Trophoblast cell (in vitro differentiated cells and primary cell): ENCODE measurements at regions not wholly inside any gene's neighbourhood (a gene's known extent, or its start where the extent isn't known, plus 50 kb on each side); places are given as distances from the start of the nearest gene placed in this dataset.
A peak's percentile ranks its signal among the peaks of the same experiment; 100 is the strongest.

Experiments used
- DNase-seq, 2 donors: peaks; one replicate each; pipeline ENCODE4 v3.0.0-alpha.2; 2016
- H2AFZ ChIP-seq: 2 replicates; pipeline ENCODE4 v1.6.1; 2013; ENCODE audit warnings: low read length, moderate library complexity, mild to moderate bottlenecking; ENCODE audit not compliant: insufficient read depth, poor library complexity
- H2AK5ac ChIP-seq: 2 replicates; pipeline ENCODE4 v1.6.1; 2013; ENCODE audit warnings: mild to moderate bottlenecking, low read length
- H2BK120ac ChIP-seq: 2 replicates; pipeline ENCODE4 v1.6.1; 2013; ENCODE audit warnings: low read length, mild to moderate bottlenecking, moderate library complexity; ENCODE audit not compliant: insufficient read depth, poor library complexity
- H2BK12ac ChIP-seq: 2 replicates; pipeline ENCODE4 v1.6.1; 2013; ENCODE audit warnings: mild to moderate bottlenecking, low read length, moderate library complexity
- H2BK5ac ChIP-seq: 2 replicates; pipeline ENCODE4 v1.6.1; 2013; ENCODE audit warnings: low read length, low read depth, moderate library complexity, mild to moderate bottlenecking; ENCODE audit not compliant: poor library complexity
- H3K14ac ChIP-seq: 2 replicates; pipeline ENCODE4 v1.6.1; 2013; ENCODE audit warnings: mild to moderate bottlenecking, low read length
- H3K18ac ChIP-seq: 2 replicates; pipeline ENCODE4 v1.6.1; 2013; ENCODE audit warnings: mild to moderate bottlenecking, low read length
- H3K23ac ChIP-seq: 2 replicates; pipeline ENCODE4 v1.6.1; 2013; ENCODE audit warnings: low read length
- H3K27ac ChIP-seq: 2 replicates; pipeline ENCODE4 v1.5.1; 2013; ENCODE audit warnings: low read depth, mild to moderate bottlenecking, inconsistent platforms, low read length, moderate library complexity
- H3K27me3 ChIP-seq: 2 replicates; pipeline ENCODE4 v1.6.1; 2013; ENCODE audit warnings: inconsistent platforms, mild to moderate bottlenecking, low read length, moderate library complexity; ENCODE audit not compliant: insufficient read depth
- H3K36me3 ChIP-seq, 2 experiments: 1 replicate in 1 of 2; 2 replicates in 1 of 2; pipeline ENCODE4 v1.6.1; 2013; ENCODE audit warnings: low read length in 2 of 2, mild to moderate bottlenecking in 2 of 2, moderate library complexity in 1 of 2; ENCODE audit not compliant: insufficient read depth in 2 of 2, control insufficient read depth in 1 of 2
- H3K4ac ChIP-seq: 2 replicates; pipeline ENCODE4 v1.6.1; 2013; ENCODE audit warnings: low read depth, mild to moderate bottlenecking, low read length, moderate library complexity
- H3K4me1 ChIP-seq, 2 experiments: 1 replicate in 1 of 2; 2 replicates in 1 of 2; pipeline ENCODE4 v1.6.1; 2013; ENCODE audit warnings: low read length in 2 of 2, mild to moderate bottlenecking in 2 of 2, moderate library complexity in 1 of 2; ENCODE audit not compliant: insufficient read depth in 2 of 2, control insufficient read depth in 1 of 2
- H3K4me2 ChIP-seq: 2 replicates; pipeline ENCODE4 v1.6.1; 2013; ENCODE audit warnings: inconsistent platforms, mild to moderate bottlenecking, low read length, moderate library complexity
- H3K4me3 ChIP-seq: 2 replicates; pipeline ENCODE4 v1.5.1; 2013; ENCODE audit warnings: mild to moderate bottlenecking, low read depth, low read length, inconsistent platforms
- H3K79me1 ChIP-seq: one replicate; pipeline ENCODE4 v1.6.1; 2013; ENCODE audit warnings: low read length
- H3K79me2 ChIP-seq: 2 replicates; pipeline ENCODE4 v1.6.1; 2013; ENCODE audit warnings: low read length, mild to moderate bottlenecking; ENCODE audit not compliant: control insufficient read depth, insufficient read depth, poor library complexity
- H3K9ac ChIP-seq: 2 replicates; pipeline ENCODE4 v1.6.1; 2013; ENCODE audit warnings: mild to moderate bottlenecking, low read length
- H3K9me3 ChIP-seq: 2 replicates; pipeline ENCODE4 v1.6.1; 2013; ENCODE audit warnings: low read depth, mild to moderate bottlenecking, control low read depth, inconsistent platforms, low read length; ENCODE audit not compliant: insufficient read depth
- H4K12ac ChIP-seq: 2 replicates; pipeline ENCODE4 v1.6.1; 2013; ENCODE audit warnings: low read depth, mild to moderate bottlenecking, low read length, moderate library complexity
- H4K8ac ChIP-seq: 2 replicates; pipeline ENCODE4 v1.6.1; 2013; ENCODE audit warnings: low read depth, mild to moderate bottlenecking, low read length, moderate library complexity
- H4K91ac ChIP-seq: one replicate; pipeline ENCODE4 v1.6.1; 2013; ENCODE audit warnings: low read depth, mild to moderate bottlenecking, low read length, moderate library complexity
- WGBS: extraction: QIAGEN DNeasy Blood & Tissue Kit; methylation state at CpG from one replicate; pipeline ENCODE4 v1.1.7; 2013; ENCODE audit warnings: missing lambda C conversion rate; ENCODE audit not compliant: insufficient read length, insufficient coverage; ENCODE audit errors: extremely low coverage; 5-methylcytosine and 5-hydroxymethylcytosine counted together

DNA sequence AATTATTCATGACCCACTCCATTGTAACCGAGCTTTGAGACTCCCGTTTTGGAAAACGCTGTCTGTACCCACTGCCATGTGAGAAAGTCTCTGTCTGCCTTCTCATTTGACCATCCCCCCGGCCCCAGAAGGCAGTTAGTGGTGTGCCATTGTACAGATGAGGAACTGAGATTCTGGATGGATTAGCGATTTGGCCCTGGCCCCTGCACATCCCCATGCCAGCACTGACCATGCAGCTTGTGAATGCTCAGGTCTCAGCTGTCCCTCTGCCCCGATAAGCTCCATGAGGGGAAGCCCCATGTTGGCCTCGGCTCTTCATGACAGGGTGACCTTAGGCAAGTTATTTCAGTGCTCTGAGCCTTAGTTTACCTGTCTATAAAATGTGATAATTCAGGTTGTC is 153.0 kb upstream of the SMAD3 start:
- no peak overlapping the region for H3K27ac ChIP-seq
- no peak overlapping the region for H3K23ac ChIP-seq
- H3K14ac ChIP-seq, result no peak overlapping the region
- WGBS, result no CpG with 5 or more reads among the region's 7 CpGs
- no peaks in the 10 kb centered on the region for H3K79me2 ChIP-seq
- no peak overlapping the region for H3K4ac ChIP-seq
- H3K4me1 ChIP-seq, result no peaks in the 10 kb centered on the region
- H2BK5ac ChIP-seq, result no peak overlapping the region
- no peaks in the 10 kb centered on the region for H3K27me3 ChIP-seq
- H3K4me3 ChIP-seq, result no peak overlapping the region
- no peaks in the 10 kb centered on the region for H3K36me3 ChIP-seq
- no peak overlapping the region for H4K12ac ChIP-seq
- no peak overlapping the region for H3K4me2 ChIP-seq
- H3K9me3 ChIP-seq, result peaks cover 2% of the 10 kb centered on the region
- no peak overlapping the region for H2AK5ac ChIP-seq
- no peak for DNase-seq
- no peaks in the 10 kb centered on the region for H3K79me1 ChIP-seq
- H2AFZ ChIP-seq, result no peak overlapping the region
- no peak overlapping the region for H3K9ac ChIP-seq
- no peak overlapping the region for H3K18ac ChIP-seq
- H4K91ac ChIP-seq, result no peak overlapping the region
- H4K8ac ChIP-seq, result no peak overlapping the region
- no peak overlapping the region for H2BK120ac ChIP-seq
- no peak overlapping the region for H2BK12ac ChIP-seq

DNA sequence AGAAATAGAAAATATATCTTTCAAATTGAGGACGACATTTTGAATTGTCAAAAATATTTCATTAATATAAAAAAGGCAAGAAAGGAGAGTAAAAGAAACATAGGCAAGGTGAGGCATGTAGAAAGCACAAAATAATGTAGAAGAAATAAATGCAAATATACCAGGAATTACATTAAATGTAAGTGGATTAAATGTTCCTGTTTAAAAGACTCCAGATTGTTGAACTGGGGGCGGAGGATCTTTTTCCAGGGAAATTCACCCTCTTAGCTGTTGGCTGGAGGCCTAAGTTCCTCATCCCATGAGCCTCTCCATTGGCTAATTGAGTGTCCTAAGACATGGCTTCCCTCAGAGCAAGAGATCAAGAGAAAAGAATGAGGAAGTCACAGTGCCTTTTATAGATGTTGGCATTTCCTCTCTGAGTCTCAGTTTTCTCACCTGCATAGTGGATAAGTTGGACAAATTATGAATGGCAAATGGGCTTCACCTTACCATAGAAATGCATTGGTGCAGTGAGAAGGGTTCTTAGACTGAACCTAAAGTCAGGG is 147.4 kb upstream of the SMAD3 start:
- Histone ChIP-seq H2AK5ac (no peak overlapping the region), H3K4me1 (peaks cover 0 to under 1% of the 10 kb centered on the region in 2 experiments), H2BK120ac (no peak overlapping the region), H2BK5ac (no peak overlapping the region), H3K79me1 (no peaks in the 10 kb centered on the region), H3K14ac (no peak overlapping the region), H3K27ac (no peak overlapping the region), H3K79me2 (no peaks in the 10 kb centered on the region), H3K36me3 (no peaks in the 10 kb centered on the region), H3K4ac (no peak overlapping the region), H4K12ac (no peak overlapping the region), H3K9me3 (peaks cover 4% of the 10 kb centered on the region), H3K4me3 (no peak overlapping the region), H3K23ac (no peak overlapping the region), H2AFZ (no peak overlapping the region), H2BK12ac (no peak overlapping the region), H4K8ac (no peak overlapping the region), H3K9ac (no peak overlapping the region), H4K91ac (no peak overlapping the region), H3K27me3 (no peaks in the 10 kb centered on the region), H3K4me2 (no peak overlapping the region), H3K18ac (no peak overlapping the region)
- DNase-seq, result no peak
- WGBS, result no CpG with 5 or more reads among the region's 2 CpGs

DNA sequence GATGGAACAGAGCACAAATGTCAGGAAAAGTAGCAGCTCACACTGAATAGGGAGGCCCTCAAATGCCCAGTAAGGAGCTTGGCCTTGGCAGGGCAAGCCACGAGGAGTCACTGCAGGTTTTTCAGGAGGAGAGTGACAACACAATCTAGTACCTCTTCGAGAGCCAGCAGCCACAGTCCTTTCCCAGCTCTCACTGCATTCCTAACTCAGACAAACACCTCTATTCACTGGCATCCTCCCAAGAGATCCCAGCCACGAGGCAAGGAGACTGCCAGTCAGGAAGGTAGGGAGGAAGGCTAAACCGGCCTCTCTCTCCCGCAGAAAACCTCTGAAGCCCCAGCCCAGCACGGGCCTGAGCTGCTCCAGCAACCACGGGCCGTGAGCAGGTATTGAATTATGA is 146.0 kb upstream of the SMAD3 start:
- Histone ChIP-seq H4K12ac (no peak overlapping the region), H2BK5ac (no peak overlapping the region), H3K27ac (no peak overlapping the region), H2BK12ac (no peak overlapping the region), H3K36me3 (no peaks in the 10 kb centered on the region), H3K23ac (no peak overlapping the region), H3K79me1 (no peaks in the 10 kb centered on the region), H3K4me3 (no peak overlapping the region), H3K9me3 (peaks cover 4% of the 10 kb centered on the region), H3K4ac (no peak overlapping the region), H2BK120ac (no peak overlapping the region), H2AFZ (no peak overlapping the region), H4K8ac (no peak overlapping the region), H3K14ac (no peak overlapping the region), H3K79me2 (no peaks in the 10 kb centered on the region), H3K4me2 (no peak overlapping the region), H2AK5ac (no peak overlapping the region), H3K18ac (no peak overlapping the region), H3K9ac (no peak overlapping the region), H4K91ac (no peak overlapping the region), H3K27me3 (no peaks in the 10 kb centered on the region), H3K4me1 (peaks cover 0 to 2% of the 10 kb centered on the region in 2 experiments)
- no peak for DNase-seq
- WGBS, result no CpG with 5 or more reads among the region's 8 CpGs

DNA sequence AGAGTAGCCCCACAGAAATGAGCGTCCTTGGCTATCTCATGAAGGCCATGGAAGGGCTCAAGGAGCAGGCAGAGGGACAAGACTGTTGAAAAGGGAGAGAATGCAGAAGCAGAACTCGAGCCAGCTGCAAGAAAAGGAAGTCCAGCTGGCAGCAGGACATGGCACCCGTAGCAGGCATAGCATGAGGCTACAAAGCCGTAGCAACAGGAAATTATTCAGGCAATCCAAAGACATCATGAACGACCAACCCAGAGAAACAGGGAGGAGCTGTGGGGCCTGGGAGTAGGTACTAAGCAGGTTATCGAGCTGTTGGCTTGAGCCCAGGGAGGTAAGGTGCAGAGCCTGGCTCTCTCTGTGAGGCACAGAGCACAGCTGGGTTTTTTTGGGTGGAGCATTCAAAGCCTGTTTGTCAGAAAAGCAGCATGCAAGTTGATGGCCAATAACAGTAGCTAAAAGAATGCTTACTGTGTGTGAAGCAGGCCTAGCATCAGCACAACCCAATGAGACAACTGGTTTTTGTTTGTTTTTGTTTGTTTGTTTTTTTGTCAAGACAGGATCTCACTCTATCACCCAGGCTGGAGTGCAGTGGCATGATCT is 144.0 kb upstream of the SMAD3 start:
- H3K27me3 ChIP-seq, result no peaks in the 10 kb centered on the region

More for the DNA sequence above, 144.0 kb upstream of the SMAD3 start:
- no peak overlapping the region for H3K14ac ChIP-seq
- H3K4me3 ChIP-seq, result no peak overlapping the region
- no peaks in the 10 kb centered on the region for H3K36me3 ChIP-seq
- H3K9ac ChIP-seq, result no peak overlapping the region
- H3K4ac ChIP-seq, result no peak overlapping the region
- H2BK5ac ChIP-seq, result no peak overlapping the region
- no peak overlapping the region for H4K8ac ChIP-seq
- no peaks in the 10 kb centered on the region for H3K79me2 ChIP-seq
- peaks cover 0 to 2% of the 10 kb centered on the region in 2 experiments for H3K4me1 ChIP-seq
- H3K4me2 ChIP-seq, result no peak overlapping the region
- peak overlapping the region; percentile 42 for H3K23ac ChIP-seq
- H3K18ac ChIP-seq, result no peak overlapping the region
- H3K9me3 ChIP-seq, result peaks cover 2% of the 10 kb centered on the region
- WGBS, result no CpG with 5 or more reads among the region's 6 CpGs
- H4K12ac ChIP-seq, result no peak overlapping the region
- H3K79me1 ChIP-seq, result no peaks in the 10 kb centered on the region
- no peak overlapping the region for H4K91ac ChIP-seq
- no peak overlapping the region for H2AK5ac ChIP-seq
- H2BK120ac ChIP-seq, result no peak overlapping the region
- no peak for DNase-seq
- H2AFZ ChIP-seq, result no peak overlapping the region
- no peak overlapping the region for H2BK12ac ChIP-seq
- no peak overlapping the region for H3K27ac ChIP-seq
